SHP77 (cell line): ENCODE measurements at regions not wholly inside any gene's neighbourhood (a gene's known extent, or its start where the extent isn't known, plus 50 kb on each side); places are given as distances from the start of the nearest gene placed in this dataset.
"Not testable (repeated sequence)": the region's sequence is repeated elsewhere in the genome, so short reads cannot be mapped to it uniquely, and the experiment has no call there.

Source experiments
- DNase-seq, 2 experiments: peaks; one replicate each; lab custom pipeline; 2025; lab: John Stamatoyannopoulos, UW

GRCh38 chr1:96865731-96866685 is 144.4 kb downstream of the PTBP2 start:
- no peak for DNase-seq

GRCh38 chr1:96872757-96873156 is 151.2 kb downstream of the PTBP2 start:
- no peak for DNase-seq

- no peak for DNase-seq
These were observed 157.1 kb downstream of the PTBP2 start for GRCh38 chr1:96878640-96879039.

GRCh38 chr1:96880626-96881025 is 159.0 kb downstream of the PTBP2 start:
- DNase-seq, result no peak

GRCh38 chr1:96882096-96882495 is 160.5 kb downstream of the PTBP2 start:
- no peak for DNase-seq

GRCh38 chr1:96886474-96886873 is 164.9 kb downstream of the PTBP2 start:
- DNase-seq, result no peak

- no peak for DNase-seq
These were observed 165.9 kb downstream of the PTBP2 start for GRCh38 chr1:96887501-96887900.

GRCh38 chr1:96901783-96902363 is 180.3 kb downstream of the PTBP2 start:
- no peak for DNase-seq

GRCh38 chr1:96912248-96912647 is 190.7 kb downstream of the PTBP2 start:
- DNase-seq, result no peak

- not testable (repeated sequence) for DNase-seq
These were observed 194.1 kb downstream of the PTBP2 start for GRCh38 chr1:96915701-96916100.

GRCh38 chr1:96918406-96918805 is 196.8 kb downstream of the PTBP2 start:
- no peak for DNase-seq

GRCh38 chr1:96922181-96922580 is 200.6 kb downstream of the PTBP2 start:
- no peak for DNase-seq

GRCh38 chr1:96923753-96924152 is 202.2 kb downstream of the PTBP2 start:
- no peak for DNase-seq

- no peak for DNase-seq
These were observed 204.6 kb downstream of the PTBP2 start for GRCh38 chr1:96926176-96926575.

GRCh38 chr1:96927125-96927524 is 205.5 kb downstream of the PTBP2 start:
- DNase-seq, result no peak

- no peak for DNase-seq
These were observed 209.6 kb downstream of the PTBP2 start for GRCh38 chr1:96931136-96931535.

- DNase-seq, result no peak
These were observed 212.7 kb downstream of the PTBP2 start for GRCh38 chr1:96934282-96934681.

GRCh38 chr1:96944432-96945092 is 223.0 kb downstream of the PTBP2 start:
- no peak for DNase-seq

GRCh38 chr1:96945509-96946084 is 224.0 kb downstream of the PTBP2 start:
- DNase-seq, result no peak

- no peak for DNase-seq
These were observed 233.9 kb downstream of the PTBP2 start for GRCh38 chr1:96955307-96956012.

- DNase-seq, result no peak
These were observed 240.6 kb downstream of the PTBP2 start for GRCh38 chr1:96962216-96962615.

- no peak for DNase-seq
These were observed 241.2 kb downstream of the PTBP2 start for GRCh38 chr1:96962751-96963211.
